ENCODE measurements at regions not wholly inside any gene's neighbourhood (a gene's known extent, or its start where the extent isn't known, plus 50 kb on each side); places are given as distances from the start of the nearest gene placed in this dataset.

DNA sequence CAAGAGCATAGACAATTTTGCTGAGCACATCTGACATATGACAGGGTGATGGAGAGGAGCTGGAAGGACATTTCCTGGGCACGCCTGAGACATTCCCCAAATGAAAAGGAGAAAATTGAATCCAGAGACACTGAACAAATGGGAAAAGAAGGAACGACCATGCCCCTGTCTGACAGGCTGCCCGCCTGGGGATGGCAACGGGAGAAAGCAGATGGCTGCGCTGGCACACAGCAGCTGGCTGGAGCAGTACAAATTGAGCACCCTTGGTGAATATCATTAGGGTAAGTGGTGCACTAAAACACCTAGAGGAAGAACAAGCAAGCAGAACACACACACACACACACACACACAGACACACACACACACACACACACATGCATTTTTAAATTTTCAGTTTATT, 174.3 kb upstream of the DUSP10 start:
- Histone ChIP-seq H3F3A (ENCODE audit: insufficient read depth, low read length, poor library complexity, severe bottlenecking) (no peaks in the 10 kb centered on the region), H3K79me2 (replicated peaks; ENCODE audit: insufficient read depth, low read length) (no peaks in the 10 kb centered on the region), H3K36me3 (ENCODE audit: insufficient read depth, low read length) (no peaks in the 10 kb centered on the region), H3K27ac (ENCODE audit: low read length) (no peak overlapping the region), H3K9ac (ENCODE audit: low read length) (no peak overlapping the region), H2AFZ (ENCODE audit: low read depth, low read length) (no peak overlapping the region), H4K20me1 (ENCODE audit: insufficient read depth) (no peaks in the 10 kb centered on the region), H3K27me3 (ENCODE audit: insufficient read depth, low read depth, low read length) (no peaks in the 10 kb centered on the region), H3K9me3 (ENCODE audit: low read length) (no peaks in the 10 kb centered on the region), H3K4me2 (ENCODE audit: low read length) (no peak overlapping the region), H3K9me2 (ENCODE audit: insufficient read depth, low read length) (no peaks in the 10 kb centered on the region), H3K4me3 (ENCODE audit: low read length) (no peak overlapping the region)
- TF ChIP-seq, protein P1, sequence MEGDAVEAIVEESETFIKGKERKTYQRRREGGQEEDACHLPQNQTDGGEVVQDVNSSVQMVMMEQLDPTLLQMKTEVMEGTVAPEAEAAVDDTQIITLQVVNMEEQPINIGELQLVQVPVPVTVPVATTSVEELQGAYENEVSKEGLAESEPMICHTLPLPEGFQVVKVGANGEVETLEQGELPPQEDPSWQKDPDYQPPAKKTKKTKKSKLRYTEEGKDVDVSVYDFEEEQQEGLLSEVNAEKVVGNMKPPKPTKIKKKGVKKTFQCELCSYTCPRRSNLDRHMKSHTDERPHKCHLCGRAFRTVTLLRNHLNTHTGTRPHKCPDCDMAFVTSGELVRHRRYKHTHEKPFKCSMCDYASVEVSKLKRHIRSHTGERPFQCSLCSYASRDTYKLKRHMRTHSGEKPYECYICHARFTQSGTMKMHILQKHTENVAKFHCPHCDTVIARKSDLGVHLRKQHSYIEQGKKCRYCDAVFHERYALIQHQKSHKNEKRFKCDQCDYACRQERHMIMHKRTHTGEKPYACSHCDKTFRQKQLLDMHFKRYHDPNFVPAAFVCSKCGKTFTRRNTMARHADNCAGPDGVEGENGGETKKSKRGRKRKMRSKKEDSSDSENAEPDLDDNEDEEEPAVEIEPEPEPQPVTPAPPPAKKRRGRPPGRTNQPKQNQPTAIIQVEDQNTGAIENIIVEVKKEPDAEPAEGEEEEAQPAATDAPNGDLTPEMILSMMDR (IDR thresholded peaks at IDR 0.05; ENCODE audit: poor library complexity, severe bottlenecking): no peak
- TF ChIP-seq RAD21 (conservative IDR thresholded peaks at IDR 0.05): no peak
- TF ChIP-seq EP300 (conservative IDR thresholded peaks at IDR 0.05; ENCODE audit: poor library complexity, severe bottlenecking): no peak
- no peak for TF ChIP-seq SMC3 (conservative IDR thresholded peaks at IDR 0.05; ENCODE audit: poor library complexity)
- no peak for TF ChIP-seq POLR2AphosphoS5 (IDR thresholded peaks at IDR 0.05)
- TF ChIP-seq EZH2 (IDR thresholded peaks at IDR 0.05; ENCODE audit: borderline replicate concordance, insufficient read depth, low read length, poor library complexity, severe bottlenecking): no peak
- TF ChIP-seq MXI1 (conservative IDR thresholded peaks at IDR 0.05; ENCODE audit: poor library complexity, severe bottlenecking): no peak
- no peak for TF ChIP-seq TAF1 (IDR thresholded peaks at IDR 0.05; ENCODE audit: low read depth)
- TF ChIP-seq, protein P2, sequence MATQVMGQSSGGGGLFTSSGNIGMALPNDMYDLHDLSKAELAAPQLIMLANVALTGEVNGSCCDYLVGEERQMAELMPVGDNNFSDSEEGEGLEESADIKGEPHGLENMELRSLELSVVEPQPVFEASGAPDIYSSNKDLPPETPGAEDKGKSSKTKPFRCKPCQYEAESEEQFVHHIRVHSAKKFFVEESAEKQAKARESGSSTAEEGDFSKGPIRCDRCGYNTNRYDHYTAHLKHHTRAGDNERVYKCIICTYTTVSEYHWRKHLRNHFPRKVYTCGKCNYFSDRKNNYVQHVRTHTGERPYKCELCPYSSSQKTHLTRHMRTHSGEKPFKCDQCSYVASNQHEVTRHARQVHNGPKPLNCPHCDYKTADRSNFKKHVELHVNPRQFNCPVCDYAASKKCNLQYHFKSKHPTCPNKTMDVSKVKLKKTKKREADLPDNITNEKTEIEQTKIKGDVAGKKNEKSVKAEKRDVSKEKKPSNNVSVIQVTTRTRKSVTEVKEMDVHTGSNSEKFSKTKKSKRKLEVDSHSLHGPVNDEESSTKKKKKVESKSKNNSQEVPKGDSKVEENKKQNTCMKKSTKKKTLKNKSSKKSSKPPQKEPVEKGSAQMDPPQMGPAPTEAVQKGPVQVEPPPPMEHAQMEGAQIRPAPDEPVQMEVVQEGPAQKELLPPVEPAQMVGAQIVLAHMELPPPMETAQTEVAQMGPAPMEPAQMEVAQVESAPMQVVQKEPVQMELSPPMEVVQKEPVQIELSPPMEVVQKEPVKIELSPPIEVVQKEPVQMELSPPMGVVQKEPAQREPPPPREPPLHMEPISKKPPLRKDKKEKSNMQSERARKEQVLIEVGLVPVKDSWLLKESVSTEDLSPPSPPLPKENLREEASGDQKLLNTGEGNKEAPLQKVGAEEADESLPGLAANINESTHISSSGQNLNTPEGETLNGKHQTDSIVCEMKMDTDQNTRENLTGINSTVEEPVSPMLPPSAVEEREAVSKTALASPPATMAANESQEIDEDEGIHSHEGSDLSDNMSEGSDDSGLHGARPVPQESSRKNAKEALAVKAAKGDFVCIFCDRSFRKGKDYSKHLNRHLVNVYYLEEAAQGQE (IDR thresholded peaks at IDR 0.05; ENCODE audit: borderline replicate concordance): no peak

- no peaks in the 10 kb centered on the region for H3F3A ChIP-seq (ENCODE audit: insufficient read depth, low read length, poor library complexity, severe bottlenecking)
- TF ChIP-seq, protein P1 (IDR thresholded peaks at IDR 0.05; ENCODE audit: poor library complexity, severe bottlenecking): no peak
- TF ChIP-seq MXI1 (conservative IDR thresholded peaks at IDR 0.05; ENCODE audit: poor library complexity, severe bottlenecking) (no peak), RAD21 (conservative IDR thresholded peaks at IDR 0.05) (no peak)
- TF ChIP-seq, protein P2 (IDR thresholded peaks at IDR 0.05; ENCODE audit: borderline replicate concordance): no peak
- no peak overlapping the region for H3K9ac ChIP-seq (ENCODE audit: low read length)
- no peaks in the 10 kb centered on the region for H3K79me2 ChIP-seq (replicated peaks; ENCODE audit: insufficient read depth, low read length)
- H3K27me3 ChIP-seq (ENCODE audit: insufficient read depth, low read depth, low read length): no peaks in the 10 kb centered on the region
- H4K20me1 ChIP-seq (ENCODE audit: insufficient read depth): no peaks in the 10 kb centered on the region
- H3K9me3 ChIP-seq (ENCODE audit: low read length): no peaks in the 10 kb centered on the region
- H3K27ac ChIP-seq (ENCODE audit: low read length): no peak overlapping the region
- H2AFZ ChIP-seq (ENCODE audit: low read depth, low read length): no peak overlapping the region
- H3K4me3 ChIP-seq (ENCODE audit: low read length): no peak overlapping the region
- H3K4me2 ChIP-seq (ENCODE audit: low read length): no peak overlapping the region
- H3K36me3 ChIP-seq (ENCODE audit: insufficient read depth, low read length): no peaks in the 10 kb centered on the region
- H3K9me2 ChIP-seq (ENCODE audit: insufficient read depth, low read length): no peaks in the 10 kb centered on the region
These were observed 173.9 kb upstream of the DUSP10 start for GRCh38 chr1:221915764-221916163.

All from neural cell (in vitro differentiated cells).